Muscle layer of duodenum (tissue), 2 donors: ENCODE measurements at regions not wholly inside any gene's neighbourhood (a gene's known extent, or its start where the extent isn't known, plus 50 kb on each side); places are given as distances from the start of the nearest gene placed in this dataset.
"Not testable (repeated sequence)": the region's sequence is repeated elsewhere in the genome, so short reads cannot be mapped to it uniquely, and the experiment has no call there.

Source experiments
- H3K27ac ChIP-seq: one replicate; pipeline ENCODE4 v1.7.0; 2013; ENCODE audit warnings: mild to moderate bottlenecking, low read length
- H3K27me3 ChIP-seq: one replicate; pipeline ENCODE4 v1.7.0; 2013; ENCODE audit warnings: low read depth, mild to moderate bottlenecking, control low read depth, low read length
- H3K36me3 ChIP-seq, 2 donors: one replicate each; pipeline ENCODE4 v1.7.0; 2013; ENCODE audit warnings: low read length in 2 of 2, control low read depth in 1 of 2, mild to moderate bottlenecking in 1 of 2; ENCODE audit not compliant: insufficient read depth in 2 of 2, control insufficient read depth in 1 of 2
- H3K4me1 ChIP-seq, 2 donors: one replicate each; pipeline ENCODE4 v1.7.0; 2013; ENCODE audit warnings: low read length in 2 of 2, mild to moderate bottlenecking in 2 of 2, control low read depth in 1 of 2, moderate library complexity in 1 of 2; ENCODE audit not compliant: insufficient read depth in 2 of 2, control insufficient read depth in 1 of 2
- H3K4me3 ChIP-seq, 2 donors: one replicate each; pipeline ENCODE4 v1.7.0; 2013; ENCODE audit warnings: low read length in 2 of 2, low read depth in 1 of 2, mild to moderate bottlenecking in 1 of 2
- H3K9me3 ChIP-seq, 2 donors: one replicate each; pipeline ENCODE4 v1.7.0; 2013; ENCODE audit warnings: low read length in 2 of 2, control low read depth in 1 of 2, mild to moderate bottlenecking in 1 of 2; ENCODE audit not compliant: control insufficient read depth in 1 of 2
- donor health status: healthy.

DNA sequence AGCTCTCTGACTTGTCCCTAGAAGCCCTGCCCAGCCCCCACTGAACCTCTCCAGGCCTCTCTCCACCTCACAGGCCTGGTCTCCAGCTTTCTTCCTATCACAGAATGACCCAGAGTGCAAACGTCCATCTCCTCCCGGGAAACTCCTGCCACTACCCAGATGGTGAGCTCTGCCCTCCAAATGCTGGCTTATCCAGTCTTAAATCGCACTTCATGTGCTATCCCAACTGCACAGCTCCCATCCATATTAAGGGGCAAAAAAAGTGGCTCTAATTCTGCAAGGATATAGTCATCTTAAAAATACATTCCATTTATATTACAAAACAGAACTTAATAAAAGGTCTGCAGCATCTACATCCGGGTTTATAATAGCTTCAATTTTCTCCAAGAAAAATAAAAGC is 70.8 kb upstream of the CDC42EP3 start:
- Histone ChIP-seq H3K9me3 (no peaks in the 10 kb centered on the region), H3K27me3 (no peaks in the 10 kb centered on the region), H3K36me3 (no peaks in the 10 kb centered on the region), H3K27ac (no peak overlapping the region), H3K4me1 (no peaks in the 10 kb centered on the region), H3K4me3 (no peak overlapping the region)

- H3K27me3 ChIP-seq, result no peaks in the 10 kb centered on the region
- no peaks in the 10 kb centered on the region for H3K9me3 ChIP-seq
- H3K4me3 ChIP-seq, result no peak overlapping the region
- no peaks in the 10 kb centered on the region for H3K36me3 ChIP-seq
- H3K27ac ChIP-seq, result no peak overlapping the region
- no peaks in the 10 kb centered on the region for H3K4me1 ChIP-seq
Observed at GRCh38 chr2:37744010-37744409, 72.6 kb upstream of the CDC42EP3 start.

DNA sequence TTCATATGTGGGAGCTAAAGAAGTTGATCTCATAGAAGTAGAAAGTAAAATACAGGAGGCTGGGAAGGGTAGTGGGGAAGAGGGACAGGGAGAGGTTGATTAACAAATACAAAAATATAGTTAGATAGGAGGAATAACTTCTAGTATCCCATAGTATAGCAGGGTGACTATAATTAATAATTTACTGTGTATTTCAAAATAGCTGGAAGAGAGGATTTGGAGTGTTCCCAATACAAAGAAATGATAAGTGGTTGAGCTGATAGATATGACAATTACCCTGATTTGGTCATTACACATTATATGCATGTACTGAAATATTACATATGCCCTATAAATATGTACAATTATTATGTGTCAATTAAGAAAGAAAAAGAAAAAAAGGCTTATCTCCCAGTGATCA is 73.5 kb upstream of the CDC42EP3 start:
- not testable (repeated sequence) for H3K36me3 ChIP-seq, H3K4me1 ChIP-seq, H3K27me3 ChIP-seq, H3K9me3 ChIP-seq, H3K27ac ChIP-seq, H3K4me3 ChIP-seq

GRCh38 chr2:37746011-37746410 is 74.6 kb upstream of the CDC42EP3 start:
- not testable (repeated sequence) for H3K36me3 ChIP-seq, H3K27ac ChIP-seq

GRCh38 chr2:37746883-37747282 is 75.4 kb upstream of the CDC42EP3 start:
- Histone ChIP-seq H3K4me1 (no peaks in the 10 kb centered on the region), H3K4me3 (no peak overlapping the region), H3K36me3 (no peaks in the 10 kb centered on the region), H3K27me3 (no peaks in the 10 kb centered on the region), H3K9me3 (no peaks in the 10 kb centered on the region), H3K27ac (no peak overlapping the region)

More at GRCh38 chr2:37746011-37746410, 74.6 kb upstream of the CDC42EP3 start:
- not testable (repeated sequence) for H3K9me3 ChIP-seq, H3K27me3 ChIP-seq, H3K4me3 ChIP-seq, H3K4me1 ChIP-seq

GRCh38 chr2:37748541-37748940 is 77.1 kb upstream of the CDC42EP3 start:
- H3K27me3 ChIP-seq, result no peaks in the 10 kb centered on the region
- H3K27ac ChIP-seq, result no peak overlapping the region
- H3K4me1 ChIP-seq, result no peaks in the 10 kb centered on the region
- no peaks in the 10 kb centered on the region for H3K36me3 ChIP-seq
- H3K9me3 ChIP-seq, result no peaks in the 10 kb centered on the region
- no peak overlapping the region for H3K4me3 ChIP-seq

DNA sequence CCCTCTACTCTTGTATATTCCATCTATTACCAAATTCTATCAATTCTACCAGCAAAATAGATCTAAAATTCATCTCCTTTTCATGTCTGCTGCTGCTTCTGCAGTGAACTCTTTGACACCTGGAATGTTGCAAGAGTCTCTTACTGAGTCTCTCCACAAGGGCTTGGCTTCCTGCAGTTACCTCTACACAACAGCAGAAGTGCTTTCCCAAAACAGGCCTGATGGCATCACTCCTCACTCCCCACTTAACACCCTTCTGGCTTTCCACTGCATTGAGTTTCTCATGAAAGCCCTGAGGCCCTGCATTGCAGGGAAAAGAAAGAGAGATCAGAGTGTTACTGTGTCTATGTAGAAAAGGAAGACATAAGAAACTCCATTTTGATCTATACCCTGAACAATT is 78.8 kb upstream of the CDC42EP3 start:
- not testable (repeated sequence) for H3K4me3 ChIP-seq, H3K4me1 ChIP-seq, H3K36me3 ChIP-seq, H3K27me3 ChIP-seq, H3K9me3 ChIP-seq, H3K27ac ChIP-seq

DNA sequence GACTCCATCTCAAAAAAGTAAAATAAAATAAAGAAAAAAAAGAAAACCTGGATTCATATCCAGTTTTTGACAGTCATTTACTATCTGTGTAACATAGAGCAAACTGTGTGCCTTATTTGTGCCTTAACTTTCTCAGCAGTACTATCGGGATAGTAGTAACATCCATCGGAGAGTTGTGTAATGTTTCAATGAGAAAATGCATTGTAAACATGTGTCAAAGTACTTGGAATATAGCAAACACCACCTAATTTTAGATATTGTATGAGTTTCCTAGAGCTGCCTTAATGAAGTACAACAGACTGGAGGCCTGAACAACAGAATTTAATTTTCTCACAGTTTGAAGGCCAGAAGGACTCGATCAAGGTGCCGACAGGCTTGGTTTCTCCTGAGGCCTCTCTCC is 81.3 kb upstream of the CDC42EP3 start:
- H3K4me3 ChIP-seq, result no peak overlapping the region
- no peaks in the 10 kb centered on the region for H3K36me3 ChIP-seq
- H3K27me3 ChIP-seq, result no peaks in the 10 kb centered on the region
- H3K27ac ChIP-seq, result no peak overlapping the region
- no peaks in the 10 kb centered on the region for H3K9me3 ChIP-seq
- no peaks in the 10 kb centered on the region for H3K4me1 ChIP-seq

DNA sequence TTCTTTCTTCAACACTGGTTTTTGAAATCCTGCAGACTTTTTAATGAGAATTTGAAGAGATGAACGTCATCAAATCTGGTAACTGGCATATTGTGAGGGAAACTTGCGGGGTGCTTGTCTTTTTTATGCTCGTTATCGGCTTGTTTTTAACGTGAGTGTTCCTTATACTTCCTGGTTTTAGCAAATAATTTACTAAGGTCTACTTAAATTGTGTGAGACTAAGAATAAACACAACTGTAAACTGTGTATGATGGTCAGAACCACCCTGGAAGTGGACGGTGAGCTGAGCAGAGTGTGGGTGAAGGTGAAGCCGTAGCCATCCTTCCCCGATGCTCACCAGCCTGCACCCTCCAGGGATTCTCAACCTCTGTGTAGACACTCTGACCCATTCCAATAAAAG is 82.3 kb upstream of the CDC42EP3 start:
- no peak overlapping the region for H3K4me3 ChIP-seq
- no peak overlapping the region for H3K27ac ChIP-seq
- no peaks in the 10 kb centered on the region for H3K9me3 ChIP-seq
- no peaks in the 10 kb centered on the region for H3K36me3 ChIP-seq
- H3K4me1 ChIP-seq, result no peaks in the 10 kb centered on the region
- no peaks in the 10 kb centered on the region for H3K27me3 ChIP-seq

DNA sequence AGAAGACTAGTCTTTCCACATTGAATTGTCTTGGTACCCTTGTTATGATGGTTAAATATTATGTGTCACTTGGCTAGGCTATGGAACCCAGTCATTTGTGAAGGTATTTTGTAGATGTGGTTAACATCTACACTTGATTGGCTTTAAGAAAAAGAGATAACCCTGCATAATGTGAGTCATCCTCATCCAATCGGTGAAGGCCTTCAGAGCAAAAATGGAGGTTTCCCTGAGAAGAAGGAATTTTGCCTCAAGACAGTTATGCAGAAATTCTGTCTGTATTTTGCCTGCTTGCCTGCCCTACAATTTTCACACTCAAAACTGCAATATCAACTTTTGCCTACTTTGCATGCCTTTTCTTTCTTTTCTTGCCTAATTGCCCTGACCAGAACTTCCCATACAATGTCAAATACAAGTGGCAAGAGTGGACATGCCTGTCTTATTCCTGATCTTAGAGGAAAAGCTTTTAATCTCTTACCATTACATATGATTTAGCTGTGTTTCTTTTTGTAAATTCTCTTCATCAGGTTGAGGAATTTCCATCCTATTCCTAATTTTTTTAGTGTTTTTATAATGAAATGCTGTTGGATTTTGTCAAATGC is 84.6 kb upstream of the CDC42EP3 start:
- not testable (repeated sequence) for H3K36me3 ChIP-seq, H3K27me3 ChIP-seq, H3K9me3 ChIP-seq, H3K27ac ChIP-seq, H3K4me1 ChIP-seq, H3K4me3 ChIP-seq

GRCh38 chr2:37757456-37757855 is 86.0 kb upstream of the CDC42EP3 start:
- H3K4me1 ChIP-seq, H3K36me3 ChIP-seq, H3K27ac ChIP-seq, H3K27me3 ChIP-seq, H3K9me3 ChIP-seq, H3K4me3 ChIP-seq: not testable (repeated sequence)

GRCh38 chr2:37758141-37758601 is 86.7 kb upstream of the CDC42EP3 start:
- H3K27ac ChIP-seq, H3K4me3 ChIP-seq, H3K9me3 ChIP-seq, H3K4me1 ChIP-seq, H3K27me3 ChIP-seq, H3K36me3 ChIP-seq: not testable (repeated sequence)
